Fibroblast of gingiva (primary cell): ENCODE measurements at regions not wholly inside any gene's neighbourhood (a gene's known extent, or its start where the extent isn't known, plus 50 kb on each side); places are given as distances from the start of the nearest gene placed in this dataset.
"Not testable (repeated sequence)": the region's sequence is repeated elsewhere in the genome, so short reads cannot be mapped to it uniquely, and the experiment has no call there.

Experiments used
- DNase-seq: peaks from one replicate; pipeline ENCODE4 v3.0.0-alpha.2; 2011; ENCODE audit warnings: low read depth

GRCh38 chr9:89674667-89675057, 69.8 kb downstream of the GADD45G start:
- DNase-seq, result no peak

GRCh38 chr9:89675058-89675742, 70.4 kb downstream of the GADD45G start:
- DNase-seq, result no peak

DNA sequence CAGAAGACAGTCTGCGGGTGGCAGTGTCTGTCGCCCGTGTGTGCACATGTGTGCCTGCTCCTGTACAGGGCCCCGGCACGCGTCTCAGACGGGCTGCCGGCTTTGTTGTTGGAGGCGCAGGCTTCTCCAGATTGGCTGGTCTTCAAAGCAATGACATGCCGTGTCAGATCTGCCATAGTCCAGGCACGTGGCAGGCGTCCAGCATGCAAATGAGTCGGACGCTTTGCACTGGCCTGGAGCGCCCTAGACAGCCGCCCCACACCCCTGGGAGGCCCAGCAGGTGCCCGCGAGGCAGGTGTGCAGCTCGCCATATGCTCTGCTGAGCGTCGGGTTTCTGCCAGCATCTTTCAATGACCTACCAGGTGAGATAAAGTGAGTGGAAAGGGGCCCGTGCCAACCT, 71.5 kb downstream of the GADD45G start:
- DNase-seq, result no peak

DNA sequence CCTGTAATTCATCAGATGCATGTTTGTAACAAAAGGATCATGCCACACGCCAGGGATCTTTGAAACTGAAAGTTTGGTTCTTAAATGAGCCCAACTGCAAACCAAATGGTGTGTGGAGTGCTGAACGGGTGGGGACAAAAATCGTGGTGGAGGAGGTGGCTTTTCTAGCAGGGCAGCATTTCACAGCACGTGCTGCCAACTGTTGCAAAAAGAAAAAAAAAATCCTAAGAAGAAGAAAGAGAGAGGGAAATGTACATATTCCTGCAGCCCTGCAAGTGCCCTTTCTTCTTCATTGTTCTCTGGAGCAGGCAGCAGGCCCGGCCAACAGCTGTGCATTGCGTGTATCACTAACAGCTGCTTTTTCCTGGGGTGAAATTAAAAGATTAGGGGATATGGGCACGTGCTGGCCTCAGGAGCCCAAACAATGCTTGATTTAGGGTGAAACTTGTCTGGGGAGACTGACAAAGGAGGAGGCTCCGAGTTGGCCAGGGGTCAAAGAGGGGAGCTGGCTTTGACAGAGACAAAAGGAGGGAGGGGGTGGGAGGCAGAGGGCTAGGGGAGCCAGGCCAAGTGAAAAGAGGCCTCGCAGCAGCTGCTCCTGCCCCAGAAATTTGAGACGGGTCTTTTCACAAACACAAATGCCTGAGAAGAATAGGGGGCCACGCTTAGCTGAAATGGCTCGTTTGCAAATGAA, 73.0 kb downstream of the GADD45G start:
- DNase-seq, result no peak

DNA sequence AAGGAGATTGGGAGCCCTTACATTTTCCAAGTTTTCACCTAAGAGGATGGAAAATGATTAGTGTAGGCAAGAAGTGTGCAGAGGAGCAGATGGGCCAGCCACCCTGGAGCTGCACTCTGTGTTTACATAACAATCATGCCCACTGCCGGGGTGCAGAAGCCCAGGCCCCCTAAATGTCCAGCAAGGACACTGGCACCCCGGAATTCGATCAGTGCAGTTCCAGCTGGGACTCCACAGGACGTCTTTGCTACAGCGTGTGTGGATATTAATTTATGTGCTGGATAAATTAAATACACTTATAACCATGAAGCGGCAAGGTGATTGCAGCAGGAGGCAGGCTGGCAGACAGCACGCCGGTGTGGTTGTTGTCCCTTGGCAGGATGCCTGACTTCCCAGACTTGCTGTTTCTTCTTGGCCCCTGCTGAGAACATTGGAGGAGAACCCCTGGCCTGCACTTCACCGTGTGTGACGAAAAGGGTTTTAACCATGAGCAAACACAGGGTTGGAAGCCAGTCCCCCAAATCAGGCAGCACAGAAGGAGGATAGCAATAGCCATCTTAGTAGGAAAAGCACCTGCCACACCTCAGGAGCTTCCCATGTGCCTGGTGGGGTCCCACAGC, 73.7 kb downstream of the GADD45G start:
- no peak for DNase-seq

GRCh38 chr9:89679016-89679415, 74.2 kb downstream of the GADD45G start:
- no peak for DNase-seq

DNA sequence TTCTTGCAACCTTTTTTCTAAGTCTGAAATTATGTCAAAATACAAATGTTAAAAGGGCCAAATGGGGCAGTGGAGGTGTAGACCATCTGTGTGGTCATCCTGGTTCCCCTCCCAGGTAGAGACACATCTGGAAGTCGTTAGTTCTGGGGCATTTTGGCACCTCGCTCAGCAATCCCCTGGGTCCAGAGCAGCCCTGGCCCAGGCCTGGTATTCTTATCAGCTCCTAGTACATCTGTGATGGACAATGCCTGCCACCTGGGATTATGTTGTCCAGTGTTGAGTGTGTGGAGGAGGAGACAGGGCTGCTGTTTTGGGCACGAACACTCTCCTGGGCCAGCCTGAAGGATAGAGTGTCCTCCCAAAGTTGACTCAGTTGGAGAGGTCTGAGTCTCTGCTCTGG, 74.8 kb downstream of the GADD45G start:
- no peak for DNase-seq

- no peak for DNase-seq
These were observed 76.0 kb downstream of the GADD45G start for GRCh38 chr9:89680547-89681467.

GRCh38 chr9:89681468-89681859, 76.7 kb downstream of the GADD45G start:
- not testable (repeated sequence) for DNase-seq

- no peak for DNase-seq
These were observed 78.8 kb downstream of the GADD45G start for GRCh38 chr9:89683626-89684025.

DNA sequence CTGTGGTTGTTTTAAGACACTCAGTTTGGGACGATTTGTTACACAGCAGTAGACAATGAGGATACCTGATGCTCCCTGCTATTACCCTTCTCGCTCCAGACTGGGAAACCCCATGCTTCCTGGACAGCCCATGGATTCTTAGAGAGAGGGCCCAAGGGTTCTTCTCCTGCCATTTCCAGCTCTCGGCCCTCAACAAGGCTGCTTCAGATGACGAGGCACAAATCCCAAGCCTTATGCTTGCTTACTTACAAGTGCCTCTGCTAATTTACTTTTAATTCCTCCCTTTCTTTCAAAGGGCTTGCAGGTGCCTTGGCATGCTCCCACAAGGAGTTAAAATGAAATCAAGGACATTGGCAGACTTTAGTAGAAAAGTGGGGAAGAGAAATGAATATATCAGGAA, 79.4 kb downstream of the GADD45G start:
- DNase-seq, result no peak

DNA sequence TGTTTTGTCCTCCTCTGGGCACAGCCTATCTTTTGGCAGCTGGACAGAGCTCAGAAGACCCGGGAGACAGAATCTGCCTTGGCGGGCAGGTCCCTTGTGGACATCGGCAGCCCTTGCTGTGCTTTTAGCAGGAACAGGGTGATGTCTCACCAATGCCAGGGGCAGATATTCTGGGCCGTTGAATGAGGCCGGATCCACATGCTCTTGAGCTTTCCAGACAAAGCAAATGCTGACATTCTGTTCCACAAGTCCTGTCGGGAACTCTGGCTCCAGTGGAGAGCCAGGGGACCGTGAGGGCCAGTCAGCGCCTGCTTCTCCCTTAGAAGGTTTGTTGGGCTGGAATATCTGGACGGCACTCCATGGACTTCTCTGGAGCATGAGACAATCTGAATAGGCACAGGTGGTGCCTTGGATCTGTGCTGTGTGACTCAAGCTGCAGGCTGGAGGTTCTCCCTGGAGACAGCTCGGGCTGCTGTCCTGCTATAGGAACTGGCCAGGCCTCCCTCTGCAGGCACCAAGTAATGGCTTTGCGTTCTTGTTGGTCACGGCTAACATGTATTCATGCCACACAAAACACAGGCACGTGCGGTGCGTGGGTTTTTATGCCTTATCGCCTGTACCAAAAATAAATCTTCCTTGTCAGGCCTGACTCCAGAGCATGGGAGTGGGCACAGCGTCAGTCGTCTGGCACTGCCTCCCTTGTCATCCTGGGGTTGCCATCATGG, 80.3 kb downstream of the GADD45G start:
- no peak for DNase-seq

- DNase-seq, result no peak
These were observed 80.9 kb downstream of the GADD45G start for GRCh38 chr9:89685698-89686097.

DNA sequence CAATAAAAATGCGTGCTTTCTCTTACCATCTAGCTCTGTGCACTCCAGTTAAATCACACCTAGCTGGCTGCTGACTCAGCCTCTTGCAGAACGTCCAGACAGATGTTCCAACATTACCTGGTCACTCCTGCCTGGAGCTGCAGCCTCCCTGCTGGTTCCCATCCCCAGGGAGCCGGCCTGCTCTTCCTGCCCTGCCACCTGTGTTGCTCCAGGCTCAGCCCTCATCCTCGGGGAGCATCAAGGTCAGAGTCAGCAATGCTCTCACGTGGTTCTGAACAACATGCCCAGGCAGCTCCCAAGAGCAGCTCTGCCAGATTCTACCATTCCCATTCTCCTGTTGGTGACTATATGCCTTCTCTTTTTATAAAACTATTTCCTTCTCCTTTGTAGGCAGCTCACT, 81.3 kb downstream of the GADD45G start:
- no peak for DNase-seq

DNA sequence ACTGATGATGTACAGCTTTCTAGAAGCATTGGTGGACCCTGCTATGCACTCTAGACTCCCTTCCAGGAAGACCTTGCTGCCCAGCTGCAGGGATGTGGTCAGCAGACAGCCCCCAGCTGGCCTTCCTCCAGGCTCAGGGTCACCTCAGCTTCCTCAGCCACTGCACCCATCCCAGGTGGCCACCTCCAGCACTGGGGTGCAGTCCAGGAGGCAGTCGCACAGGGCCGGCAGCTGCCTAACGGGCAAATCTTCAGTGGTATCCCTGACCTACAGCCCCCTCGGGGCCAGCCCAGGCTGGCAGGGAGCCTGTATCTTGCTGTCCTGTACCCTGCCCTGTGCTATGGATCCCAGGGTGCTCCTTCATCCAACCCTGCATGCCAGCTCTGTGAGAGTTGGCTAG, 81.8 kb downstream of the GADD45G start:
- DNase-seq, result no peak

GRCh38 chr9:89687188-89687587, 82.4 kb downstream of the GADD45G start:
- DNase-seq, result no peak

DNA sequence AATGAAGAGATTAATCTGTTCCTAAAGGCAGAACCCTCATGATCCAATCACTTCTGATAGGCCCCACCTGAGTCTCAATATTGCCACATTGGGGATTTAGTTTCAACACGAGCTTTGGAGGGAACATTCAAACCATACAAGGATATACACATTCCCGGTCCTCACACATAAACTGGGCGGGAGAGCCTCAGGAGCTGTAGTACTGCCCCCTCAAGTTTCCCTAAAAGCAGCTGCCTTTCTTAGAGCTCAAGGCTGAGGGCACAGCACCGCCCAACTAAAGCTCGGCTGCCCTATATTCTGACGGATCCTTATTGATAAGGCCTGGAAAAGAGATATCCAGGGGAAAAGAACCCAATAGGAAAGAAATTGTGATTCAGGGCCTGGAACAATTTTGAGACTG, 83.0 kb downstream of the GADD45G start:
- no peak for DNase-seq

DNA sequence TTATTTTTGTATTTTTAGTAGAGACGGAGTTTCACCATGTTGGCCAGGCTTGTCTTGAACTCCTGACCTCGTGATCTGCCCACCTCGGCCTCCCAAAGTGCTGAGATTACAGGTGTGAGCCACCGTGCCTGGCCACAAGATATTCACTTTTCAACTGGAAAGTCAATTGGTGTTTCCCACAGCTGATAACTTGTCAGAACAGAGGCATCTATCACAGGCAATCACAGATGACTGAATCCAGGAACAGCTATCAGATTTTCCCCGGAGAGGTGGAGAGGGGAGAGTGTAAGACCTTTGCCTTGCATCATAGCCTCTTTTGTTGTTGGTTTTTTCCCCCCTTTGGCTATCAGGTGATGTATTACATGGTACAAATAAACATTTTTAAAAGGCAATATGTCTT, 84.5 kb downstream of the GADD45G start:
- not testable (repeated sequence) for DNase-seq

- no peak for DNase-seq
These were observed 85.6 kb downstream of the GADD45G start for GRCh38 chr9:89690334-89690912.

GRCh38 chr9:89695441-89695891, 90.7 kb downstream of the GADD45G start:
- DNase-seq, result no peak

- not testable (repeated sequence) for DNase-seq
These were observed 91.2 kb downstream of the GADD45G start for GRCh38 chr9:89695979-89696378.
